CD14-positive monocyte (primary cell): ENCODE measurements at regions not wholly inside any gene's neighbourhood (a gene's known extent, or its start where the extent isn't known, plus 50 kb on each side); places are given as distances from the start of the nearest gene placed in this dataset.

Source experiments
- DNase-seq, 3 donors: peaks; one replicate each; pipeline ENCODE4 v3.0.0-alpha.2; 2011 to 2022
- H2AFZ ChIP-seq: 2 replicates; pipeline ENCODE4 v1.6.0; 2012; ENCODE audit warnings: mild to moderate bottlenecking, low read depth, low read length, inconsistent platforms; ENCODE audit not compliant: insufficient read depth, poor library complexity, severe bottlenecking
- H3K27ac ChIP-seq, 2 donors: 1 replicate in 1 of 2; 2 replicates in 1 of 2; pipeline ENCODE4 v1.5.1; 2012 to 2013; ENCODE audit warnings: low read length in 2 of 2, control low read depth in 1 of 2, inconsistent platforms in 1 of 2, low read depth in 1 of 2, mild to moderate bottlenecking in 1 of 2
- H3K27me3 ChIP-seq, 2 donors: one replicate each; pipeline versions ENCODE4 v1.6.0 to v1.6.1; 2011 to 2013; ENCODE audit warnings: low read length in 2 of 2; ENCODE audit not compliant: control insufficient read depth in 2 of 2, insufficient read depth in 2 of 2
- H3K36me3 ChIP-seq, 2 donors: replicated peaks in 1 of 2; 1 replicate in 1 of 2; 2 replicates in 1 of 2; pipeline versions ENCODE4 v1.5.1 to v1.6.1; 2012 to 2013; ENCODE audit warnings: low read length in 2 of 2, control low read depth in 1 of 2, inconsistent platforms in 1 of 2, mild to moderate bottlenecking in 1 of 2; ENCODE audit not compliant: insufficient read depth in 2 of 2, control insufficient read depth in 1 of 2
- H3K4me1 ChIP-seq, 2 donors: 1 replicate in 1 of 2; 2 replicates in 1 of 2; pipeline versions ENCODE4 v1.5.1 to v1.6.1; 2012 to 2013; ENCODE audit warnings: low read length in 2 of 2, control low read depth in 1 of 2, inconsistent platforms in 1 of 2, mild to moderate bottlenecking in 1 of 2, moderate library complexity in 1 of 2; ENCODE audit not compliant: insufficient read depth in 2 of 2, control insufficient read depth in 1 of 2
- H3K4me2 ChIP-seq: replicated peaks from 2 replicates; pipeline ENCODE3; 2012; ENCODE audit warnings: low read length, moderate library complexity, mild to moderate bottlenecking; ENCODE audit not compliant: poor library complexity, severe bottlenecking; ENCODE audit errors: extremely low read depth
- H3K4me3 ChIP-seq, 3 experiments: fragments of 200-600 bp in 1 of 3; sonication (generic) in 1 of 3; replicated peaks in 1 of 3; 1 replicate in 2 of 3; 2 replicates in 1 of 3; pipeline ENCODE4 v1.5.1; 2011 to 2013; ENCODE audit warnings: low read length in 3 of 3, mild to moderate bottlenecking in 3 of 3, control low read depth in 2 of 3, low read depth in 2 of 3, inconsistent platforms in 1 of 3, moderate library complexity in 1 of 3
- H3K79me2 ChIP-seq: 2 replicates; pipeline ENCODE4 v1.6.0; 2012; ENCODE audit warnings: mild to moderate bottlenecking, control low read depth, inconsistent platforms, low read length, moderate library complexity; ENCODE audit not compliant: insufficient read depth
- H3K9ac ChIP-seq: 2 replicates; pipeline ENCODE4 v1.6.0; 2017; ENCODE audit warnings: low read length, mild to moderate bottlenecking; ENCODE audit not compliant: insufficient read depth, poor library complexity, severe bottlenecking
- H3K9me3 ChIP-seq, 2 donors: replicated peaks in 1 of 2; 1 replicate in 1 of 2; 2 replicates in 1 of 2; pipeline versions ENCODE4 v1.5.1 to v1.6.1; 2012 to 2013; ENCODE audit warnings: low read length in 2 of 2, control low read depth in 1 of 2; ENCODE audit not compliant: control insufficient read depth in 1 of 2, insufficient read depth in 1 of 2
- H4K20me1 ChIP-seq: 2 replicates; pipeline ENCODE4 v1.6.0; 2012; ENCODE audit warnings: mild to moderate bottlenecking, low read length, control low read depth, moderate library complexity; ENCODE audit not compliant: insufficient read depth
- H3K27ac Mint-ChIP-seq, 7 donors: one replicate each; pipeline ENCODE4 v1.8.0; 2020; ENCODE audit warnings: mild to moderate bottlenecking in 7 of 7, mixed read lengths in 7 of 7, moderate library complexity in 6 of 7, inconsistent platforms in 2 of 7
- H3K27me3 Mint-ChIP-seq, 3 donors: one replicate each; pipeline ENCODE4 v1.8.0; 2021 to 2022; ENCODE audit warnings: low read depth in 3 of 3, mild to moderate bottlenecking in 3 of 3, mixed read lengths in 3 of 3, moderate library complexity in 3 of 3, inconsistent platforms in 1 of 3
- H3K36me3 Mint-ChIP-seq, 2 donors: one replicate each; pipeline ENCODE4 v1.8.0; 2020; ENCODE audit warnings: mixed read lengths in 2 of 2, inconsistent platforms in 1 of 2, mild to moderate bottlenecking in 1 of 2
- H3K4me1 Mint-ChIP-seq: one replicate; pipeline ENCODE4 v1.8.0; 2020; ENCODE audit warnings: mild to moderate bottlenecking, mixed read lengths
- H3K4me3 Mint-ChIP-seq, 2 donors: one replicate each; pipeline ENCODE4 v1.8.0; 2020; ENCODE audit warnings: mild to moderate bottlenecking in 2 of 2, mixed read lengths in 2 of 2, moderate library complexity in 1 of 2
- H3K9me3 Mint-ChIP-seq, 7 donors: one replicate each; pipeline ENCODE4 v1.8.0; 2020 to 2022; ENCODE audit warnings: mixed read lengths in 7 of 7, mild to moderate bottlenecking in 6 of 7, moderate library complexity in 6 of 7, inconsistent platforms in 2 of 7
- WGBS: methylation state at CpG from one replicate; pipeline ENCODE4 v1.1.5; 2013; ENCODE audit warnings: missing lambda C conversion rate; ENCODE audit not compliant: insufficient coverage; 5-methylcytosine and 5-hydroxymethylcytosine counted together
- intact Hi-C, 2 donors: fragments of 100-400 bp; cut with micrococcal nuclease; formaldehyde crosslinking; loops; one replicate each; pipeline versions ENCODE4 v1.15.0 to v1.15.1; 2023
- TF ChIP-seq, protein P1 (sequence below): fragments of 200-600 bp; IDR thresholded peaks from one replicate; pipeline ENCODE4 v1.8.0; 2022; ENCODE audit warnings: antibody characterized with exemption, mild to moderate bottlenecking

DNA sequence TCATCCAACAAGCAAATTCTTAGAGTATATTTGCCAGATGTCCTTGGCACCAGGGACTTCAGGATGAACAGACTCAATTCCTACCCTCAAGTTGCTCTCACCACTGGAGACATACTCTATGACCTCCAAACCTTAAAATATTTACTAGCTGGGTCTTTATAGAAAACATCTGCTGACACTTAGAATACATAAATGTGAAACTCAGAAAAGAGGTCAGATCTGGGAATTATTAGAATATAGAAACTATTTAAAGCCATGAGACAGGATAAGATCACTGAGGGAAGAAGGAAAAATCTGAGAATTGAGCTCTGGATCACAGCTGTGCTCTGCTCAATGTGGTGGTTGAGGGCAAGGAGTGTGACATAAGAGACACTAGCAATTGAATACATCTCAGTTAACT, 695.4 kb upstream of the UBE2E2 start:
- H3K27ac Mint-ChIP-seq, result no peak overlapping the region
- H3K36me3 Mint-ChIP-seq, result no peaks in the 10 kb centered on the region
- no peak overlapping the region for H3K4me3 ChIP-seq
- H3K4me1 Mint-ChIP-seq, result no peaks in the 10 kb centered on the region
- H3K4me2 ChIP-seq, result no peak overlapping the region
- DNase-seq, result no peak
- TF ChIP-seq, protein P1, sequence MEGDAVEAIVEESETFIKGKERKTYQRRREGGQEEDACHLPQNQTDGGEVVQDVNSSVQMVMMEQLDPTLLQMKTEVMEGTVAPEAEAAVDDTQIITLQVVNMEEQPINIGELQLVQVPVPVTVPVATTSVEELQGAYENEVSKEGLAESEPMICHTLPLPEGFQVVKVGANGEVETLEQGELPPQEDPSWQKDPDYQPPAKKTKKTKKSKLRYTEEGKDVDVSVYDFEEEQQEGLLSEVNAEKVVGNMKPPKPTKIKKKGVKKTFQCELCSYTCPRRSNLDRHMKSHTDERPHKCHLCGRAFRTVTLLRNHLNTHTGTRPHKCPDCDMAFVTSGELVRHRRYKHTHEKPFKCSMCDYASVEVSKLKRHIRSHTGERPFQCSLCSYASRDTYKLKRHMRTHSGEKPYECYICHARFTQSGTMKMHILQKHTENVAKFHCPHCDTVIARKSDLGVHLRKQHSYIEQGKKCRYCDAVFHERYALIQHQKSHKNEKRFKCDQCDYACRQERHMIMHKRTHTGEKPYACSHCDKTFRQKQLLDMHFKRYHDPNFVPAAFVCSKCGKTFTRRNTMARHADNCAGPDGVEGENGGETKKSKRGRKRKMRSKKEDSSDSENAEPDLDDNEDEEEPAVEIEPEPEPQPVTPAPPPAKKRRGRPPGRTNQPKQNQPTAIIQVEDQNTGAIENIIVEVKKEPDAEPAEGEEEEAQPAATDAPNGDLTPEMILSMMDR, result no peak
- peaks cover 0 to 10% (median 5%) of the 10 kb centered on the region in 7 donors for H3K9me3 Mint-ChIP-seq
- H3K4me1 ChIP-seq, result no peaks in the 10 kb centered on the region
- no peak overlapping the region for H3K27ac ChIP-seq
- H4K20me1 ChIP-seq, result no peaks in the 10 kb centered on the region
- no peak overlapping the region for H3K4me3 Mint-ChIP-seq
- no peak overlapping the region for H3K9ac ChIP-seq
- intact Hi-C loops, result loop anchor here in 1 of 2 donors (5.0 kb wide), 1 partner anchor 370 kb away; no protein-coding TSS in a partner anchor
- H3K27me3 Mint-ChIP-seq, result no peaks in the 10 kb centered on the region
- peaks cover 0 to 14% of the 10 kb centered on the region in 2 donors for H3K9me3 ChIP-seq
- no peaks in the 10 kb centered on the region for H3K27me3 ChIP-seq
- H2AFZ ChIP-seq, result no peak overlapping the region
- H3K79me2 ChIP-seq, result no peaks in the 10 kb centered on the region
- no peaks in the 10 kb centered on the region for H3K36me3 ChIP-seq

DNA sequence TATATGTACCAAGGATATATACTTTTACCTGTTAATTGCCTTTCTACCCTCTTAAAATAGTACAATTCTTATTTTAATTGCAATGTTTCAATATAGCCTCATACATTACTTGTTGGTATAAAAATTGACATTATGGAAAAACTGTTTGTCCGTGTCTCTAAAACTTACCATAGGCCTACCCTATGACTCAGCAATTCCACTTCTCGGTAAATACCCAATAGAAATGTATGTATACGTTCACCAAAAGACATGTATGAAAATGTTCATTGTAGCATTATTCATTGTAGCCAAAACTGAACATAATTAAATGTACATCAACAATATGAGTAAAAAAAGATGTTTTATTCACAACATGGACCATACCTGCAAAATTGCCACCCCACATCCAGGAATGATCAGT, 679.2 kb upstream of the UBE2E2 start:
- no peak overlapping the region for H3K27ac Mint-ChIP-seq
- Histone ChIP-seq H3K4me3 (no peak overlapping the region), H3K9me3 (no peaks in the 10 kb centered on the region), H4K20me1 (no peaks in the 10 kb centered on the region), H3K27me3 (no peaks in the 10 kb centered on the region), H3K9ac (no peak overlapping the region), H2AFZ (no peak overlapping the region), H3K36me3 (no peaks in the 10 kb centered on the region), H3K4me1 (no peaks in the 10 kb centered on the region), H3K4me2 (no peak overlapping the region), H3K27ac (no peak overlapping the region), H3K79me2 (no peaks in the 10 kb centered on the region)
- no peaks in the 10 kb centered on the region for H3K36me3 Mint-ChIP-seq
- no peaks in the 10 kb centered on the region for H3K27me3 Mint-ChIP-seq
- DNase-seq, result no peak
- H3K4me1 Mint-ChIP-seq, result no peaks in the 10 kb centered on the region
- WGBS, result no CpG with 5 or more reads among the region's 3 CpGs
- TF ChIP-seq, protein P1, result no peak
- peaks cover 0 to 5% (median 2%) of the 10 kb centered on the region in 7 donors for H3K9me3 Mint-ChIP-seq
- no peak overlapping the region for H3K4me3 Mint-ChIP-seq
- intact Hi-C loops, result no loop called here
